Stimulated activated CD4-positive, alpha-beta T cell treated with anti-CD3 and anti-CD28 coated beads, Interleukin-4, amount 100 ng/mL, for 4 hours (primary cell): ENCODE measurements at regions not wholly inside any gene's neighbourhood (a gene's known extent, or its start where the extent isn't known, plus 50 kb on each side); places are given as distances from the start of the nearest gene placed in this dataset.

Experiments
- DNase-seq, 2 experiments: peaks; one replicate each; pipeline ENCODE4 v3.0.0-alpha.2; 2020

DNA sequence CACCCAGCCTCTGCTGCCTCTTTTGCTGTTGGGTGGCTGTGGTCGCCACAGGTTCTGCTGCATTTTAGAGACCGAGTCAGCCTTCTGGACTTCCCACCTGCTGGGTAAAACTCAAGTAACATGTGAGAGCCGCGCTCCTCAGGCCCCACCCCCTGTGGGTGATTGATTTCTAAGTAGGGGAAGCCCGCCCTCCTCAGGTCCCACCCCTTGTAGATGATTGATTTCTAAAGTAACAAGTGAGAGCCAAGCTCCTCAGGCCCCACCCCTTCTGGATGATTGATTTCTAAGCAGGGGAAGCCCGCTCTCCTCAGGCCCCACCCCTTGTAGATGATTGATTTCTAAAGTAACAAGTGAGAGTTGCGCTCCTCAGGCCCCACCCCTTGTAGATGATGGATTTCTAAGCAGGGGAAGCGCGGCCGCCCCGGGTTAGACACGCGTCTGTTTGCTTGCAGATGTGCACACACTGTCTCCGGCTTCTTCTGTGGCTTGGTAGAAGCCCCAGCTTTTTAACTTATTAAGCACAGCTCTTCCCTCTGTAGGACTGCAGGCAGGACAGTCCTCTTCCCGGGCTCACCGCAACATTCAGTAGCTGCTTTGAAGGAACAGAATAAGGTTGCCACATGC, 83.4 kb downstream of the FAM43A start:
- DNase-seq = peak; percentile 82 to 95

DNA sequence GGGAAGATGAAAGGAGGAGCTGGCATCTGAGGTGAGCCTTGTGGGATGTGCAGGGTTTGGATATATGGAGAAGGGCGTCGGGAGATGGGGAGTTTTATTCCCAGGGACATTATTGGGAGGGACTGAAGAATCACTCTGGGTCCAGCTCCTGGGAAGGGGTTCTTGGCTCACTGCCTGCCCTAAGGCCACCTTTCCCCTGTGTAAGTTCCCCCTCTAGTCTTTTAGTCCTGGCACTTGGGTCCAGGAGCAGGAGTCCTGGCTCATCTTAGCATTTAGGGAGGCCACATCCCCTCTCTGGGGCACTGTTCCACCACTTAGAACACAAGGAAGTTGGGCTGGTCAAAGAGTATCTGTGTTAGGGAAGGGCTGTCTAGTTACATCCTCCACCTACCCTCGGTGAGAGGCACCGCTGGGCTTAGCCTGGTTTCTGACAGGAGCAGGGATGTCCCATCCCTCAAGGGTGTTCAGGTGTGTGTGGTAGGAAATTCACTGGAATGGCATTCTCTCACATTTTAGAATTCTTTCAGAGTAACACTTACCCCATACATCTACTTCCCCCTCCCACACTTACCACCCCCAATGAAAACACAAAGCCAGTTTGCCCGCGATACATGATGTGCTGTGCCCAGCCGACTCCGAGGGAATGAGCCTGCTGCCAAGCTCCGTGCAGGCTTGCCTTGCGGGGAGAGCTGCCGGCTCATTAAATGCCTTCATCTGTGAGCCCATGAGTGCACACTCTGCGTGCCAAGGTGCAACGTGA, 86.7 kb downstream of the FAM43A start:
- no peak for DNase-seq

DNA sequence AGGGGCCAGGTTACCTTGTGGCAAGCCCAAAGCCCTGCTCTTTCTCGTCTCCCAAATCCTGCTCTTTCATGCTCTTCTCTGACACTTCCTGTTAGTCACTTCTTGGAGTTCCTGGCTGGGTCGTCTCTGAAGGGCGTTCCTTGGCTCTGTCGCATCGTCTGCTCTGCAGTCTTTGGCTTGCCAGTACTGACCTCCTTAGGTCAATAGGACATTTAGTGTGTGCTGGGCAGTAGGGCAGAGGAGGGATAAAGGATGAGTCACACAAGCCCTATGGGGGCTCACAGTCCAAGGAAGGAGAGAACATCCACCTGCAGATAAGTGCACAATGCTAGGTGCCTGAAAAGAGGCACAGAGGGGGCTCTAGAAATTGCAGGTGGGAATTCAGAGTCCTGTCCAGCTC, 87.5 kb downstream of the FAM43A start:
- no peak for DNase-seq

DNA sequence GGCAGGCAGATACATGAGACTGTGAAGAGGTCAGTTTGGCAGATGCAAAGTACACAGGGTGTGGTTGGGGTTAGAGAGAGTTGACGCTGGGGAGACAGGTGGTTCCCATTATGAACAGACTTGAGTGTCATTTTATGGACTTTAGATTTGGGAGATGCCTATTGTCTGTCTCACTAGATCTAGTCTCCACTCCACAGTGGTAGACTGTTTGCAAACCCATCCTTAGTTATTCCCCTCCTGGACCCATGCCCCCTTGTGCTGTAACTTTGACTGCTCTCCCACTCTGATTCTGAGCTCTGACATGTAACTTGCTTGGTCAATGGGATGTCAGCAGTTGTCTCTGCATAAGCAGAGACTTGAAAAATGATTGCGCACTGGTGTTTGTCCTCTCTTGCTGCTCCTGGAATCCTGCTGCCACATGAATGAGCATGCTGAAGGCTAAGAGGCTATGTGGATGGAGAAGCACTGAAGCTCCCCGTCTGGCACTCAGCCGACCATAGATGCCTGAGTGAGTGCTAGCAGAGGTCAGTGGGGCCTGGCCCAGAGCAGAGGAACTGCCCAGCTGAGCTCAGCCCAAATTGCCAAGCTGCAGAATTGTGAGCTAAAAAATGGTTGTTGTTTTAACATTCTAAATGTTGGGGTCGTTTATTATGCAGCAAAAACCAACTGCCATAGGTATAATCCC, 88.2 kb downstream of the FAM43A start:
- DNase-seq = no peak

DNA sequence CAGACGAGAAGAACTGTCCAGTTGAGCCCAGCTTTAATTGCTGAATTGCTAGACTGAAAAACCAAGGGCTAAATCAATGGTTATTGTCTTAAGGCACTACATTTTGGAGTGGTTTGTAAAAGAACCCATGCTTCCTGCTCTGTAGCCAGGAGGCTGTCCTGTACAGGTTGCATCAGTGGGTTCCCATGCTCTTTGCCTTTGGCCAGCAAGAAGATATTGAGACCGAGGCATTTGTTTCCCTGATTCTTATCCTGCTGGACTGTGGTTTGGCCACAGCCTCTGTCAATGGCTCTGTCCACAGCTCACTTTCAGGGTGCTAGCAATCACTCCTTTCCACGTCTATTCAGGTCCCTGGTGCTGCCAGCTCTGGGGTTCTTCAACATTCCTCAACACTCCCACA, 89.6 kb downstream of the FAM43A start:
- DNase-seq = no peak

DNA sequence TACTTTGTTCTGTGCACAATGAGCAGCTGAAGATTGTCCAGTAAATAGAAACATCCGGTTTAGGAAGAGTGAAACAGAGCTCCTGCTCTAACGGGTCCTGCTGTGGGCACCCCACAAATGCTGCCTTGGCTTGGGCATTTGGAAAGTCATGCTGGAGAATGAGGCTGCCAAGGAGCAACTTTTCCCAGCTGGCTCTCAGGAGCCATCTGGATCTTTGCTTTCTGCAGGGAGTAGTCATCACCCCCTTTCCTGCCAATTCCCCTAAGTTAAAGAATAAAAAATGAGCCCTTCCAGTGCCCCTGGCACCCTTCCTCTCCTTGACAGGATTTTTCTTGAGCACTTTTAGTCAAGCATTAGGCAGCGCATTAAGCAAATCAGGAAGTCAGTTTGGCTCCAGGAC, 90.0 kb downstream of the FAM43A start:
- DNase-seq = no peak

DNA sequence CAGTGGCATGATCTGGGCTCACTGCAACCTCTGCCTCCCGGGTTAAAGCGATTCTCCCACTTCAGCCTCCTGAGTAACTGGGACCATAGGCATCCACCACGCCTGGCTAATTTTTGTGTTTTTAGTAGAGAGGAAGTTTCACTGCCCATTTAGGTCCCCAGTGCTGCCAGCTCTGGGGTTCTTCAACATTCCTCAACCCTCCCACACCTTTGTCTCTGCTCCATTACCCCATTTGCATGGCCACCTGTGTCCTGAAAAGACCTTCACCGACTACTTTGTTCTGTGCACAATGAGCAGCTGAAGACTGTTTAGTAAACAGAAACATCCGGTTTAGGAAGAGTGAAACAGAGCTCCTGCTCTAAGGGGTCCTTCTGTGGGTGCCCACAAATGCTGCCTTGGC, 92.0 kb downstream of the FAM43A start:
- no peak for DNase-seq

DNA sequence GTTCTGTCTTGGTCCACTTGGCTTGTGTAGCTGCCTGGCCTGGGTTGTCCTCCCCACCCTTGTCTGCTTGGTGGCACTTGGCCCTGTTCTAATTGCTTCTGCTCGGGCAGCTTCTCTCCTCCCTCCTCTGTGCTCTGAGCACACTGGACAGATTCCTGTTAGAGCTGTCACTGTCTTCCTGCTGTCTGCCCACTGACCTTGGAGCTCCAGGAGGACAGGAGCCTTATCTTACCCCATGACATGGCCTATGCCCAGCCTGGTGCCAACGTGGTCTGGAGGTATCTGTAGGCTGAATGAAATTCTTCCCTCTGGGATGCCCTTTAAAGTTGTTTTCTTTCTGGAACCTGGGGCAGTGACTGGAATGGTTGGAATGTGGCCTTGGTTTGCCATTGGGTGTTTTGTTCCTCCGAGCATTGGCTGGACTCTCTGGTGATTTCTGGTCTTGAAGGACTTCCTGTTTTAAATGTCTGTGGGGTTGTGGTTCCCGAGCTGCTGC, 94.1 kb downstream of the FAM43A start:
- no peak for DNase-seq

DNA sequence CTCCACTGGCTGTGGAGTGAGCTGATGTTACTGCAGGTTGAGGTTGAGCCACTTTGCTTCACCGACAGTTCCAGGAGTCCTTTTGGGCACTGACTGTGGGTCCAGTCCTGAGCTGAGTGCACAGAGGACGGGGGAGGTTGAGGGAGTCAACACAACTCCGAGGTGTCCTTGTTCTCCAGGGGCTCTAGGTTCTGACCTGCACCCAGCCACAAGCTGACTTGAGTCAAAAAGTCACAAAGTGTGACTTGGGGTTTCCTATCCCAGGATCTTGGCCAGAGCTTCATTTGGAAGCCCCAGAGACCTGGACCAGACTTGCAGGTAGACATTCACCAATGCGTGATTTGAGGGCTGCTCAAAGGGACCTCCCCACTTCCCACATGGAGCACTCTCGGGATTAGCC, 95.0 kb downstream of the FAM43A start:
- DNase-seq = no peak

DNA sequence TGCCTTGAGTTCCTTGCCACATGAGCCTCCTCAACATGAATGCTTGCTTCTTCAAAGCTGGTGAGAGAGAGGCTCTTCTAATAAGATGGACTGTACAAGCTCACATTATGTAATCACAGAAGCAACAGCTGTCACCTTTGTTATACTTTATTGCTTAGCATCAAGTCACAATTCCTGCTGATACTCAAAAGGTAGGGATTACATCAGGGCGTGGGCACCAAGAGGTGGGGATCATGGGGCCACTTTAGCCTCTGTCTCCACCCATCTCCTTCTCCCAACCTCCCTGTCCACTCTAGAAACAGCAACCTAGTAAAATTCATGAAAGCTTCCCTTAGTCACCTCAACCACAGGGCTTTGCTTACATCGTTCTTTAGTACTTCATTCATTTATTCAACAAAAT, 95.9 kb downstream of the FAM43A start:
- no peak for DNase-seq

DNA sequence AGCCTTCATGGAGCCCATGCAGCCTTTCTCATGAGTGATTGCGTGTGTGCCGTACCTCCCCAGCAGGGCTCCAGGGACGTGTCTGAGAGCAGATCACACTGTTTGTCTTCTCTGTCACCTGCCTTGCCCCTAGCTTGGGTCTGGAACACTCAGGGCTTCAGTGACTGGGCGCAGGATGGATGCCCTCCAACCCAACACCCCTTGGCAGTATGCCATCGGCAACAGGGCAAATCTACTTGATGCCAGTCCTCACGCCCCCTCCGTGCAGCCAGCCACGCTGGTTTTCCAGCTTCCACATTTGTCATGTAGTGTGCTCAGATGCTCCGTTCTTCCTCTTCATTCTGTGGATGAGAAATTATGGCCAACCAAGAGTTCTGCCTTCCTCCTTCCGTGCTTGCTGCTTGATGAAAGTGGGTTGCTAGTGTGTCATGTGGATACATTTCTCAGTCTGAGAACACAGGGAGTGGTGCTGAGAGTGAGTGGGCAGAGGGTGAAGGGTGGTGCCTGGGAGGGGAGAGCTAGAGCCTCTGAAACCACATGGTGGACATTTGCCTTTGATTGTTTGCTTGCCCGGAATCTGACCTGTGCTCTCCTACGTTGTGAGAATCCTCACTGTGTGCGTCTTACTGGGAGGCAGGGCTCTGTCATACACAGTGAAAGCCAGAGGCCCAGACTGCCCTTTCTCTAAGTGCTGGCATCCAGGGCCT, 97.2 kb downstream of the FAM43A start:
- DNase-seq = no peak

DNA sequence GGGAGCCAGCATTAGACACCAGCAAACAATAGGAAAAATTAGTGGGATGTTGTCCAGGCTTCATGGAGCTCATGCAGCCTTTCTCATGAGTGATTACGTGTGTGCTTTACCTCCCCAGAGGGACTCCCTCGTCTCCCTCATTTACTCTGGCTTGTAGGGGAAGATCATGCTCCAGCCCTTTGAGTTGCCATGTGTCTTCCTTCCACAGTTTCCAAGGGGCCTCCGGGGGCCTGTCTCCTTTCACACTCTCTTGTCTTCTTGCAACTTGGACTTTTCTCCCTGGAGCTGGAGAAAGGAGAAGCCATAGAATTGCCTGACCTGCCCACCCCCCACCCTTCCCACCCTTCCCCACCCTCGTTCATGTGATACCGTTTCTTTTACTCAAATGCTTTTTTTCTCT, 98.7 kb downstream of the FAM43A start:
- no peak for DNase-seq

DNA sequence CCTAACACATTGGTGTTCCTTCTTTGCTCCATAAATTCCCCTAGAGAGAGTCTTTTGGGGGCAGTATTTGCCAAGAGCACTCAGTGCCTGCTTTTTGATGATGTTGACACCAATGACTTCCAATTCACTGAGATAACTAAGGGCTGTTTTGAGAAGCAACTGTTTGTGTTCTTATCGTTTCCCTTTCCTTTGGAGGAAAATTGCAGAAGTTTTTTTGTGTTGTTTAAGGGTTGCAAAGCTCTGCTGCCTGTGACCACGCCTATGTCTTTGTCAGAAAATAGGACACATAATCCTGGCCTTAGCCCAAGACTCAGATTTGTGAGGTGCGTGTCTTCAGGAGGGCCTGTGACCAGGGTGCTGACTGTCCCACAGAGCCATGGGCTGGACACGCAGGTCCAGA, 99.6 kb downstream of the FAM43A start:
- DNase-seq = no peak

DNA sequence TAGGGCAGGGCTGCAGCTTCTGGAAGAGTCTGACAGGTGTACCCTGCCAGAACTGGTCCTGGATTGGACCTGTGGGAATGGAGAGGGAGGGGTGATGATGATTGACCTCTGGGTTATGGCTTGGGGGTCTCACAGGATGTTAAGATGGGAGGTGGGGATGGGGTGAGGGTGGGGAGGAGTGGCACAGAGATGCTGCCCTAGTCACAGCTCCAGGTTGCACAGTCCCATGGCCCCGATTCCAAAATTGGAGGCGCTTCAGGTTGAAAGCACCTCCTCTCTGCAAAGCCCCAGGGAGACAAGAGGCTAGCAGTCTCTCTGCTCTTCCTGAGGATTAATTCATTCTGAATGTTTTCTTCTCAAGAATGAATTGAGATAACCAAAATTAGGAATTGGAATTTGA, 101.4 kb downstream of the FAM43A start:
- no peak for DNase-seq

DNA sequence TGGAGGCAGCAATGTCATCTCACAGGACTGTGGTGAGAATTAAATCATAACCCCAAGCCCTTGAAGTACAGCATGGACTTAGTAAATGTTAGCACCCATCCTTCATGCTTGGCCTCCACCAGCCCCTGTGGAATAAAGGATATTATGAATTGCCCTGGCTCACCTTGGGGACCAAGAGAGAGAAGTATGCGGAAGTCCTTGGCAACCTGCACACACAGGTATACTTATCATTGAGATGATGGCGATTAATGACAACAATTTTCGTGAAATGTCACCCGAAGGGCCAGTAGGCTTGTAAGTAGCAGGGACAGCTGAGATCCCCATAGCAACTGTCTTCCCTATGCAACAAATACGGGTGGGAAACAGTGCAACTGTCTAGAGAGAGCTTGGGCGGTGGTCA, 102.0 kb downstream of the FAM43A start:
- DNase-seq = no peak

DNA sequence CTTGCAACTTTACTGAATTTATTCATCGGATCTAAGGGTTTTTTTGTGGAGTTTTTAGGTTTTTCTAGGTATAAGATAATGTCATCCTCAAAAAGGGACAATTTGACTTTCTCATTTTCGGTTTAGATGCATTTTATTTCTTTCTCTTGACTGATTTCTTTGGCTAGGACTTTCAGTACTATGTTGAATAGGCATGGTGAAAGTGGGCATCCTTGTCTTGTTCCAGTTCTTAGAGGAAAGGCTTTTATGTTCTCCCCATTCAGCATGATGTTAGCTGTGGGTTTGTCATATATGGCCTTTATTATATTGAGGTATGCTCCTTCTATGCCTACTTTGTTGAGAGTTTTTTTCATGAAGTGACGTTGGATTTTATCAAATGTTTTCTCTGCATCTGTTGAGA, 106.7 kb downstream of the FAM43A start:
- no peak for DNase-seq

DNA sequence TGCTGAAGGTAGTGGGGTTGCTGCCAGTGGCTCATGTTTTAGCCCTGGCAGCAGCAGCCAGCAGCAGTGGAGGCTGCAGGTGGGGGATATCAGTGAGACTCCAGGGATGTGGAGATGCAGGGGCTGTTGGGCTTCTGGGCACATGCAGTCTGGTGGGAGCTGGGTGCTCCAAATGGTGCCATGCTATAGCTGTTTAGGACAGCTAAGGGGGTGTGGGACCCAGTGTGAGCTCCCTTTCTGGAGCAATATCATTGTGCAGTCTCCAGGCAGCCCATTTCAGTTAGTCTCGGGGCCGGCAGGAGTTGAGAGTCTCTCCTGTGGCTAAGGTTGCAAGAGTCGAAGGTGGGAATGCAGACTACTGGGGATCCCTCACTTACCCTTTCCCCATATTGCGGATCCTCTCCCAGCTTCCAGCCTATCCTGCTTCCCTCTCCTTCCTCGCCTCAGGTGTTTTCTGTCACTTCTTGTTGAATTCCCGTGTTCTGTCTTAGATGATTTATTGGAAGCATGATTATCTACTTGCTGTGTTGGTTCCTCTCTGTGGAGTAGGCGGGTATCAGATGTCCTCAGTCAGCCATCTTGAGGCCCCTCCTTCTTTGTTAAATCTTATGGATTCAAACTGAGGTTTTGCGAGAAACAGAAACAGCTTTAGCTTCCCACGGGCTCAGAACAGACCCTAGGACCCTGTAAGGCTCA, 112.0 kb downstream of the FAM43A start:
- no peak for DNase-seq

DNA sequence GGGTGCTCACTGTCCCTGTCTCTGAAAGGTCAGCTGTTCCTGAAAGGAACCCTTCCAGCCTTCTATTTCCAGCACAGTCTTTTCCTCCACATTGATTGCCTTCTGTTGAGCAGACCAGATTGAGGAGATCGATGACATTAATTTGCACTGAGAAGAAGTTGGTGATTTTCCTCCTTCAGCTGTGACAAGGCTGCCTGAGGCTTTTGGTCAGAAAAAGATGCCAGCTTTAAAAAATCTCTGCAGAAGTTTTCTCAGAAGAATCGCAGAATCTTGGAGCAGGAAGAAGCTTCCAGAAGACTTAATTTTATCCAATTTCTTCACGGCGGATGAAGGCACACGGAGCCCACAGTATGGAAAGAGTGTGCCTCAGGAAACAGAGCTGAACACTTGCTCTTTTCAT, 112.8 kb downstream of the FAM43A start:
- DNase-seq = no peak

DNA sequence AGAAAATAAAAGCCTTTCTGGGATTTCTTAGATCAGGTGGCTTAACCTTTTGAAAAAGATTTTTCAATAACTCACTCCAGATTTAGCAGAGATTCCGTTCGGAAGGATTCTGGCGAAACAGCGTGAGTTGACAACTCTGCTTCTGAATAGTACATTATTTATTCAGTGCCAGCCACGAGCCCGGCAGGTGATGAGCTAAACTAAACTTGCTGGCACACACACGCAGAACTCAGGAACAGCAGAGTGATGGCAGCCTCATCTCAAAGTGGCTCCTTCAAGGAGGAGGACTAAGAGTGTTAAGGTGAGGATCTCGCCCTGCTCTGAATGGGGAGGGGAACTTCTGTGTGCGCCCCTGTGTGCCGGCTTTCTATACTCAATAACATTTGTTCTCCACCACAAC, 114.3 kb downstream of the FAM43A start:
- no peak for DNase-seq

DNA sequence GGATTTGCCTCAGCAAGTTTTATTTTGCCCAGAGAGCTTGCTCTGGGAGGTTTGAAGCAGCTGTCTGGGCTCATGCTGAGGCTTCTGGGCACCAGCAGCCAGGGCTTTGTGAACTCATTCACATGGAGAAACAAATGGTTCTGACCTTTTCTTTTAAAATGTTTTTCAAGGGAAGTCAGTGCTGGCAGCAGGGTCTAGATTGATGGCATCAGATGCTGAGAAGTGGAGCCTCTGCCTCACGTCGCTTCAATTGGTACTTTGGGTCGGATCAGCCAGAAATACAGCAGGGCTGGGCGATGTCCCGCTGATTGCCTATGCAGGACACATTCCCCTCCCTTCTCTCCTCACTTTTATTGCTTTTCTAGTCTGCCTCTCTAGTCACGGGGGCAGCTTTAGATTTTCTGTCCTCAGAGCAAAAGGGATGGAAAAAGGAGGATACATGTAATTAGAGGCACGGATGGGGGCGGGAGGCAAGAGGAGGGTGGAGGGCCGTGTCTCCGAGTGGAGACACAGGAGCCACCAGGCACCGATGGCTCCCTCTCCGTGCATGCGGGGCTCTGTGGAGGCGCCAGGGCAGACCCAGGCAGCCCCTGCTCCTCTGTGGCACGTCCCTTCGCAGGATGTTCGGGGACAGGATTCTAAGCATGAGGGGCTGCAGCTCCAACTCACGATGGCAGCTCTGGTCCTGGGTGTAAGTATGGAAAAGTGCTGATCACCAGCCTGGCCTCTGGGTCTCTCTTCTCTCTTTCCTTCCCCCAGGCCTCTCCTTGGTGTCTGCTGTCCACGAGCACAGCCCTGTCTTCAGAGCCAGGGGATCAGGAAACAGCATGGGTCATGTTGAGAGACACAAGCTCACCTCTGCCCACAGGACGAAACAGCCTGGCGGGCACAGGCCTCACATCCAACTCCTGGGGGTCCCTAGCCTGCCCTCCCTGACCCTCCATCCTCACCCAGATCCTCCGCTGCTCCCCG, 116.1 kb downstream of the FAM43A start:
- DNase-seq = no peak

DNA sequence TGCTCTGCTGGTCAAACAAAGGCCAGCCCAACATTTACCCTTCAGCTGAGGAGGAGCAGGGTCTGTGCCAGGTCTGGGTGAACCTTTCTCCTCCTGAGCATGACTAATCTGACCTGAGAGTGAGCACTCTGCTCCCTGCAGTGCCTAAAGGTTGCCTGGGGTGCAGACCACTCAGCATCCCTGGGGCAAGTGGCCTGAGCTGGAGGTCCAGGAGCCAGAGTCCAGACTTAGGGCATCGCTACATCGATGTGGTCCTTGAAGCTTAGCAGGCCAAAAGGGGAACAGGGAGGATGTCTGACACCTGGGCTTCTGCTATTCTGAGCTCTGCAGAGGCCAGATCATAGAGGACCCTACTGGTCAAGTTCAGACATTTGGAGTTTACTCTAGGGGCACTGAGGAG, 119.1 kb downstream of the FAM43A start:
- no peak for DNase-seq

DNA sequence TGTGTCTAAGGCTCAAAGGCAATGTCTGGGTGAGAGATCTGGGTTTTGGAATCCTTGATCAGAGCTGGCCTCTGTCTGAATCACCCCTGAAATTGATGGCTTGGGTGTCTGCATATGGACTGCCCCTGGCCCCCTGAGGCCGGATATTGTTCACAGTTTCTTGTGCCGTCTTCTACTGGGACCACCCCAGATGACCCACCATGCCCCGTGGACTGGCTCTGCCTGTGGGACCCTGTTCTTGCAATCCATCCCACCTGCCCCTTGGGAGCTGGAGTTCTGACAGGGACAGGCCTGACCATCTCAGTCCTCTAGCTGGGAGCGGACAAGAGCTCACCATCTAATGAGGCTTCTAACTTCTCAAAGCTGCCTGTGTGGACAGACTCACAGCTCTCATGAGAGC, 119.9 kb downstream of the FAM43A start:
- no peak for DNase-seq
